ENCODE measurements at regions not wholly inside any gene's neighbourhood (a gene's known extent, or its start where the extent isn't known, plus 50 kb on each side); places are given as distances from the start of the nearest gene placed in this dataset.

DNA sequence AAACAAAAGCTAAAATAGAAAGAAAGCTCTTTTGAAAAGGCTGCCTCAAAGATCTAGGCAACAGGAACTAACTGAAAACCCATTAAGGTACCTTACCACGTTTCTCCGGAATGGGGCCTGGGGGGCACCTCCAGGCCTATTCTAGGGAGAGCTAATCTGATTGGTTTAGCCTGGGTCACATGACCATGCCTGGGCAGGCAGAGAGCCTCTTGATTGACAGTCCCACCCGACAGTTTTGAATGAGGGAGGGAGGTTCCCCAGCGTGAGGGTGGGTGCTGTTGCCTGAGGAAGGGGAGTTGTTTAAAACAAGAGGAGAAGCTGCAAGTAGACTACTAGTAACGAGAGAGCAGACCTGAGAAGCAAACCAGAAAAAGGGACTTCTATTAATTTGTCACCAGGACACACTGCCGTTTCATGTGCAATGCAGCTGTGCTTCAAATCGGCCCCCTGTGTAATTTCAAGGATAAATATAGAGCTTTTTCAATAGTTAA, 143.4 kb upstream of the HS3ST2 start:
- peaks cover 0 to 20% (median 10%) of the 10 kb centered on the region in 4 donors for H3K4me1 ChIP-seq
- no peaks in the 10 kb centered on the region for H3K36me3 ChIP-seq
- H3K4me3 ChIP-seq = no peak overlapping the region
- H3K27me3 ChIP-seq = no peaks in the 10 kb centered on the region
- no peak overlapping the region for H3K27ac ChIP-seq
- 30 to 32% methylated on average over 7 of the region's 7 CpGs for WGBS, 2 donors
- peak; percentile 65 for DNase-seq
- no peaks in the 10 kb centered on the region for H3K9me3 ChIP-seq
- intact Hi-C loops (cut with DNase I) = no loop called here
- no peak for TF ChIP-seq EP300 (IDR thresholded peaks at IDR 0.05)
- TF ChIP-seq, protein P1, sequence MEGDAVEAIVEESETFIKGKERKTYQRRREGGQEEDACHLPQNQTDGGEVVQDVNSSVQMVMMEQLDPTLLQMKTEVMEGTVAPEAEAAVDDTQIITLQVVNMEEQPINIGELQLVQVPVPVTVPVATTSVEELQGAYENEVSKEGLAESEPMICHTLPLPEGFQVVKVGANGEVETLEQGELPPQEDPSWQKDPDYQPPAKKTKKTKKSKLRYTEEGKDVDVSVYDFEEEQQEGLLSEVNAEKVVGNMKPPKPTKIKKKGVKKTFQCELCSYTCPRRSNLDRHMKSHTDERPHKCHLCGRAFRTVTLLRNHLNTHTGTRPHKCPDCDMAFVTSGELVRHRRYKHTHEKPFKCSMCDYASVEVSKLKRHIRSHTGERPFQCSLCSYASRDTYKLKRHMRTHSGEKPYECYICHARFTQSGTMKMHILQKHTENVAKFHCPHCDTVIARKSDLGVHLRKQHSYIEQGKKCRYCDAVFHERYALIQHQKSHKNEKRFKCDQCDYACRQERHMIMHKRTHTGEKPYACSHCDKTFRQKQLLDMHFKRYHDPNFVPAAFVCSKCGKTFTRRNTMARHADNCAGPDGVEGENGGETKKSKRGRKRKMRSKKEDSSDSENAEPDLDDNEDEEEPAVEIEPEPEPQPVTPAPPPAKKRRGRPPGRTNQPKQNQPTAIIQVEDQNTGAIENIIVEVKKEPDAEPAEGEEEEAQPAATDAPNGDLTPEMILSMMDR (IDR thresholded peaks at IDR 0.05) = no peak
- no peak for TF ChIP-seq POLR2AphosphoS5 (IDR thresholded peaks at IDR 0.05)
- no peak for TF ChIP-seq POLR2A (IDR thresholded peaks at IDR 0.05)

DNA sequence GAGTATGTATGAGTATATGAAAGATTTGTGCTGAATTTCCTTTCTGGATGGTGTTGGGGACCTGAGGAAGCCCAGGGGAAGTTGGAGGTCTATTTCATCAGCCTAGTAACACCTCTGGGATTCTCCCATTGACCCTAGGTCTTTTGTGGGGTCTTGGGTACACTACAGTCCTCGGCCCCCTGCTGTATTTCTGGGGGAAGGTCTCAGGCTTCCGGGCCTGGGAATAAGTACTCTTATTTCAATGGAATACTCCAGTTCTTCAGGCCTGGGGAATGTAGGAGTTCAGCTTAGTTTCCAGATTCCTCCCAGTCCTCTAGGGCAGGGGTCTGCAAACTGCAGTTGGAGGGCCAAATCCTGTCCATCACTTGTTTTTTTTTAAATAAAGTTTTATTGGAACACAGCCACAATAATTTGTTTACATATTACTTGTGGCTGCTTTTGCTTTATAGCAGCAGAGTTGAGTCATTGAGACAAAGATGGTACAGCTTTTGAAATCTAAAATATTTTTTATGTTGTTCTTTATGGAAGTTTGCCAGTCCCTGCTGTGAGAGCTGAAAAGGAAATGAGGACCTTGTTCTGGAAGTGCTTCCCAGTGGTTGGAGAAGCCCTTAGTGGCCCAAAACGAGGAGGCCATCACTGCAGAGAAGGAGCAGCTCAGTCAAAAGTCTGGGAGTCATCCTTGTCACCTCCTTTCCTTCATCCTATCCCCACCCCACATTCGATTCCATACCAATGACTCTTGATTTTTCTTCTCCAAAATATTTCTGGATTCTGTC, 142.5 kb upstream of the HS3ST2 start:
- WGBS, 2 donors = 67 to 71% methylated on average over 4 of the region's 4 CpGs
- no peaks in the 10 kb centered on the region for H3K27me3 ChIP-seq
- no peak overlapping the region for H3K4me3 ChIP-seq
- H3K9me3 ChIP-seq = no peaks in the 10 kb centered on the region
- H3K4me1 ChIP-seq = peaks cover 0 to 17% (median 8%) of the 10 kb centered on the region in 4 donors
- DNase-seq = peak; percentile 54
- H3K27ac ChIP-seq = peak overlapping the region in 1 of 4 donors; percentile 0
- intact Hi-C loops (cut with DNase I) = no loop called here
- TF ChIP-seq EP300 (IDR thresholded peaks at IDR 0.05) (no peak), POLR2A (IDR thresholded peaks at IDR 0.05) (no peak)
- TF ChIP-seq, protein P1 (IDR thresholded peaks at IDR 0.05) = no peak
- no peaks in the 10 kb centered on the region for H3K36me3 ChIP-seq

DNA sequence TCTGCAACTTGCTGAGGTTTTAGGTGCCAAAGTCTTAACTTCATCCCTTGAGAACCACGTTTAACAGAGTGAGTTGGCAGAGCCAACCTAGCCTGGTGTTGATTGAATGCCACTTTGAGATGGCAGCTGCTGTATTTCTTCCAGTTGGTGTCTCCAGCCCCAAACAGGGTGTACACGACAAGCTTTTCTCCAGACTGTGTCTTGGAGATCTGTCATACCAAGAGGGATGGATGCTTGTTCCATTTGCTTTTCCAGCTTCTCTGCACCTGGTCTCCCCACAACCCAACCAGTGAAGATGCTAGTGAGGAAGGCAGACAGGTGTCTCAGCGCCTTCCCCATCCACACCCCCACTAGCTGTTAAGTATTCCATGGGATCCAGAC, 141.1 kb upstream of the HS3ST2 start:
- H3K36me3 ChIP-seq = no peaks in the 10 kb centered on the region
- no peaks in the 10 kb centered on the region for H3K27me3 ChIP-seq
- H3K27ac ChIP-seq = peak overlapping the region in 2 of 4 donors; percentile 16 to 32
- TF ChIP-seq POLR2A (IDR thresholded peaks at IDR 0.05) (no peak), EP300 (IDR thresholded peaks at IDR 0.05) (no peak), POLR2AphosphoS5 (IDR thresholded peaks at IDR 0.05) (no peak)
- TF ChIP-seq, protein P1 (IDR thresholded peaks at IDR 0.05) = no peak
- H3K4me3 ChIP-seq = no peak overlapping the region
- H3K9me3 ChIP-seq = no peaks in the 10 kb centered on the region
- DNase-seq = peak; percentile 51
- H3K4me1 ChIP-seq = peaks cover 0 to 17% (median 8%) of the 10 kb centered on the region in 4 donors
- intact Hi-C loops (cut with DNase I) = no loop called here
- WGBS, 2 donors = 71 to 74% methylated on average over 3 of the region's 3 CpGs

DNA sequence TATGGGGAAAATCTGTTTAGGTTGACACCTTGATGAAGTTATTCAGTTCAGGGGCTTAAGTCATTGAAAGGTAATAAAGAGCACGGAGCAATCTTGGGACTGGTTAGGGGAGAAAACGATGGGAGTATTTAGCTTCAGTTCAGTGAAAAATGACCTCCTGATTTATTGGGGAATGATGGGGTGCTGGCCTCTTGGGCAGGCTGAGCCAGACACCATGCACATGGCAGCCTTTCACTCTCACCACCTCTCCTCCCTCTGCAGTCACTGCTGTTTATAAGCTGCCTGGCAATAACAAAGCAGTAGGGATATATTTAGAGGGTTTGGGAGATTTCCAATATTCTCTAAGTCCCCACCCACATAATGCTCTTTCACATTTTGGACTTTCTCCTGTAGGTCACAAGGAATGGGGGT, 140.5 kb upstream of the HS3ST2 start:
- Histone ChIP-seq H3K4me1 (peaks cover 0 to 17% (median 8%) of the 10 kb centered on the region in 4 donors), H3K9me3 (no peaks in the 10 kb centered on the region), H3K4me3 (no peak overlapping the region), H3K36me3 (no peaks in the 10 kb centered on the region), H3K27ac (peak overlapping the region in 2 of 4 donors; percentile 16 to 32), H3K27me3 (no peaks in the 10 kb centered on the region)
- TF ChIP-seq POLR2AphosphoS5 (IDR thresholded peaks at IDR 0.05) (peak in 1 of 4 donors; percentile 17), EP300 (IDR thresholded peaks at IDR 0.05) (no peak)
- DNase-seq = peak; percentile 67
- WGBS, 2 donors = 48 to 54% methylated on average over 2 of the region's 2 CpGs
- intact Hi-C loops (cut with DNase I) = no loop called here

DNA sequence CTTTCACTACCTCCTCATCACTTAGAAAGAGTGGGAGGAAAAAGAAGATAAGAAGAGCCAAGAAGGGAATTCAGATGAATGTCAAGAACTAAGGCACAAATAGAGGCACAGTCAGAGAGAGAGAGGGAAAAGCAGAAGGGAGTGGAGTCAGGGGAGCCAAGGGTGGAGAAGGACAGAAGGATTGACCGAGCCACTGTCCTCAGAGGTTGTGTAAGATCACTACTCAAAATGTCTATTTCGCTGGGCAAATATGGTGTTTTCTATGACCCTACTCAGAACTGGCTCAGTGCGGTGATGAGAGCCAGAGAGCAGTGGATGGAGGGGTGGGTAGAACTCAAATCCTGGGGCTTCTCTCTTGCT, 139.2 kb upstream of the HS3ST2 start:
- H3K36me3 ChIP-seq = no peaks in the 10 kb centered on the region
- H3K9me3 ChIP-seq = no peaks in the 10 kb centered on the region
- no peak overlapping the region for H3K27ac ChIP-seq
- H3K4me1 ChIP-seq = peaks cover 0 to 17% (median 8%) of the 10 kb centered on the region in 4 donors
- no peaks in the 10 kb centered on the region for H3K27me3 ChIP-seq
- WGBS, 2 donors = 86 to 87% methylated on average over 3 of the region's 3 CpGs
- DNase-seq = peak; percentile 37
- intact Hi-C loops (cut with DNase I) = no loop called here
- TF ChIP-seq POLR2AphosphoS5 (IDR thresholded peaks at IDR 0.05) (no peak), POLR2A (IDR thresholded peaks at IDR 0.05) (no peak), EP300 (IDR thresholded peaks at IDR 0.05) (no peak)
- TF ChIP-seq, protein P1 (IDR thresholded peaks at IDR 0.05) = no peak
- no peak overlapping the region for H3K4me3 ChIP-seq

All from sigmoid colon (tissue), 6 donors.